NCI-H446 (cell line): ENCODE measurements at regions not wholly inside any gene's neighbourhood (a gene's known extent, or its start where the extent isn't known, plus 50 kb on each side); places are given as distances from the start of the nearest gene placed in this dataset.
"Not testable (repeated sequence)": the region's sequence is repeated elsewhere in the genome, so short reads cannot be mapped to it uniquely, and the experiment has no call there.

Experiments used
- DNase-seq, 2 experiments: peaks; one replicate each; lab custom pipeline; 2025; lab: John Stamatoyannopoulos, UW

DNA sequence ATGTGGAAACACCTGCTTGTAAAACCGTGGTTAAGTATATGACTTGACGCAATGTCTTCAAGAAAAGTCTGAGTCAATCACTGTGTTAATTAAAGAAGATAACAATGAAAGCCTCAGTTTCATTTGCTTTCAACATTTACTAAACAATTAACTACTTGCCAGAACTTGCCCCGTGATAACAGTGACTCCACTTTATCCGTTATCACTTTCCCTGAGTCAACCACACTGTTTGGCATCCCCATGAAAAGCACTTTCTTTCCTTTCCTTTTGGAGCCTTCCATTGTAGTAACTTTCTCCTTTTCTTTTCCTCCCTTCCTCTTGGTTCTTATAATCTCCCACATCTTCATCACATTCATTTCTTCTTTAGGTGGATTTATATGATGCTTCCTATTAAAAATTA, 435.1 kb upstream of the GOT2 start:
- DNase-seq, result no peak

DNA sequence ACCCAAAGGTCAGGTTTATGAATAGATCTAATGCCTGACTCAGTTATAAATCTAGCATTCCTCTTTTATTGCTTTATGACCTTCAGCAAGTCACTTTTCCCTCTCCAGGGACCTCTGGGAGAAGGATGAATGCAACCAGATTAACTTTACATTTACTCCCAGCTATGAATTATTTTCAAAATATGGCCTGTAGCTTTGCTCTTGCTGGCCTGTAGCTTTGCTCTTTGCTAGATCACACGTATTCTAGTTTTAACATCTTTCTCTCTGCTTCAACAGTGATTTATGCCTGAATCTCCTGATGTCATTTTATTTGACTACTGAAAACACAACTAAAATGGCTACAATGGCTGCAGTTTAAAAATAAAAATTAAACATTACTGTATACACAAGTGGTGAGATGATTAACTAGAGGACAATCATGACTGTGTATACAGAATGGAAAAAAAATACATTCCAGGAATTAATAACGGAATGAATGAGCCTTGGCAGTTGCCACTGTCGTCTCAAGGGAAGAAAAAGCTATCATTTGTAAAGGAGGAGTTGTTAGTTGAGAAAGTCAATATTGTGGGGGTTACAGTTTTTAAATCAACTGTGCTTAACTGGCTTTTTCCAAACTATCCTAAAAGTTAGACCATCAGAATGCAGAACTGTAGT, 434.5 kb upstream of the GOT2 start:
- DNase-seq, result no peak

DNA sequence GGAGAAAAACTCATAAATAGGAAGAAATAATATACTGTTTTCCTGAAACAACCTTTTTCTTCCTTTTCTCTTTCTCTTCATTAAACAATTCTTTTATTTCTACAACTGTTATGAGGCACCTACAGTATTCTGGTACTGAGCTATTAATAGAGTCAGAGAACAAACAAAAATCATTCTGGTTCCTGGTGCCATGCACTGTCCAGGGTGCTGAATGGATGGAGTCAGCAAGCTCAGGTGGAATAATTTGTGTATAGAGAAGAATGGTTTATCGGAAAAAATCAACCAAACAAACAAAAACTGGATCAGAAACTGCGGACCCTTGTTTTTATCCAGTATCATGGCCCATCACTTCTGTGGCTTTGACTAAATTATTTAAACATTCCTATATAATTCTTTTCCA, 430.3 kb upstream of the GOT2 start:
- no peak for DNase-seq

DNA sequence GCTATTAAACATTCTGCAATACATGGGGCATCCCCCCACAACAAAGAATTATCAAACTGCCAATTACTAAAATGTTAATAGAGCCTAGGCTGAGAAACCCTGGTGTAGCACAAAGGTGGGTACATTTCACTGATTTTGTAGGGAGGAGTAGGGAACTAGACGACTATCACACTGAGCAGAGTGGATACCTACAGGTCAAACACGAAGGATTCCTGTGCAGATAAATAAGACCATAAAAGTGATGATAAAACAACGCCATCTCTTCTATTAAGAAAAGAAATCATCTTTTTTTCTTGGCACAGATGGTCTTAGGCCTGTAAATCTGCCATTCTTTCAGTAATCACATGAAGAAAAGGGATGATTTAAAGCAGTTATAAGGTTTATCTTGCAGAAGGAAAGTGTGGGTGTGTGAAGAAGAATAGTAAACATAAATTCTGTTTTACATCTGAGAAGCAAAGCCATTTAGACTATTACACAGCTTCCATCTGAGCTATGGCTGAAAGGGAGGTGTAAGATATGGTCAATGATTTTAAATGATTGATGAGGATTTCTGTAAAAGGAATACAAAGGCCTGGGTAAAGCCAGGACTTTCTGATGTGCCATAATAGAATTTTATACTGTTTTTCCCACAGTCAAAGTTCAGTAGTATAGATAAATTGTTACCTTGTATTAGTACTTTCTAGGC, 429.4 kb upstream of the GOT2 start:
- DNase-seq, result no peak

DNA sequence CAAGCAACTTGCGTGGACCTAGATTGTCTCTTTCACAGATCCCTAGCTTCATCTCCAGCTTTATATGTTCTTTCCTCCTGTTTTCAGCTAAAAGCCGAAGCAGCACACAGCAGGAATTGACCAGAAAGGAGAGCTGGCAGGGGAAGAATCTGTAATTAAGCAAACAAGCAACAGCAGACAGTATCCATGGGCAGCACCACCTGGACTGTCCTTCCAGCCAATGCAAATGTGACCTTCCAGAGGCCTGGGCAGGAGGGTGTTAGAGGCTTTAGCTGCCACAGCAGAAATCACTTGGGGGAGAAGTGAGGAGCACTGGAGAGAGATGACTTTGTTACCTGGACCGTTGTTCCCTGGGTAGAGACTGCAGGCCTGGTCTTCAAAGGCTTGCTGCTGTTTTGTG, 427.6 kb upstream of the GOT2 start:
- DNase-seq, result no peak

DNA sequence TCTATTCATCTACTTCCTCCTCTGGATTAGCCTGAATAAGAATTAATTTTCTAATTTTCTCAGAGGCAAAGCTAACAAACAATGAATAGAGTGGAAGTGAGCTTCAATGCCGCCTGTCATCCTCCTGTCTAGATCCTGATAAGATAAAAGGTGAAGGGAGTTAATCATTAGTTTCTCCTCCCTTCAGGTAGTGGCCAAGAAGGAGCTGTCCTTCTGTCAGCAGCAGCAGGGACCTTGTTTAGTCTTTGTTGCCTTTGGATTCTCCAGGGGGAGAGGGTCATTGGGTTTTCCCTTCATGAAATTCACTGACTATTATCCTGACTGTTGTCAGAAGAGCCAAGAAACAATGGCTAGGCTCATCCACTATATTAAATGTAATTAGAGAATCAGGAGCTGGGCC, 420.2 kb upstream of the GOT2 start:
- DNase-seq, result no peak

DNA sequence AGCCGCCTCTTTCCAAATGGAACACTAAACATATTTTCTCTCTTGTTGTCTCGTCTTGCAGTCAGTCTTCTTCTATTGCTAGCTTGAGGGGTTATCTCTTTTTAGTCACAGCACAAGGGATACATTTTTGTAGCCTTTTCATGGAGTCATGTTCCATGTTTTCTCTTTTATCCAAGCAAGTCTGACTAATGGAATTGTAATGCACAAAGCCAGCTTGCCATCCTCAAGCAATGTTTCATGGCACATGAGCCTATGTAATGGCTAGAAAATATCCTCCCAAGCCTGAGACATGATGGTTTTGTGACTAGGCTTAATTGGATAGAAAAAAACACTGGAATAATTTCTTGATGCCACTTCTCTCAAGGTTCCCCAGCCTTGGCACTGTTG, 414.6 kb upstream of the GOT2 start:
- DNase-seq, result no peak

DNA sequence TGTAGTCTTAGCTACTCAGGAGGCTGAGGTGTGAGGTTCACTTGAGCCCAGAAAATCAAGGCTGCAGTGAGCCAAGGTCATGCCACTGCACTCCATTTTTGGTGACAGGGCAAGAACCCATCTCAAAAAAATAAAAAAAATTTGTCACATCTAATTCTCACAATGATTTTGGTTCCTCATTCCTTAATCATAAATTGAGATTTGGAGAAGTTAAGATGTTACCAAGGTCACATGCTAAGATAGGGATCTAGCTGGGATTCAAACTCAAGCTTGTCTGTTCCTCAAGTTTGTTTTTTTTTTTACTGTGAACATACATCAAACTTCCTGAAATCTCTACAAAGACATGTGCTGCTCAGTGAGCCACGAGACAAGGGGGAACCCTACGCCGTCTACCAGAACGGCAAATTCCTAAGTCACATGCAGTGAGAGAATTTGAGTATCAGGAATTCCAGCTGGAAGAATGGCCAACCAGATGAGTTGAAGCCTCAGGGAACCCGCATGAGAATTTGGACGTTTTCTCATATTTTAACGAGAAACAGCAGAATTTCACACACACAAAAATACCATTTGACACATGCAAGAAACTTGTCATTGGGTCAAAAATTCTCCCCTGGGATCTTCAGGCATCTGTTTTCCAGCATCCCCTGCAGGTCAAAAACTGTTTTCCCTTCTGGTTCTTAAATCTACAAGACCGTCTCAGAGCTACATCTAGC, 414.1 kb upstream of the GOT2 start:
- DNase-seq, result no peak

DNA sequence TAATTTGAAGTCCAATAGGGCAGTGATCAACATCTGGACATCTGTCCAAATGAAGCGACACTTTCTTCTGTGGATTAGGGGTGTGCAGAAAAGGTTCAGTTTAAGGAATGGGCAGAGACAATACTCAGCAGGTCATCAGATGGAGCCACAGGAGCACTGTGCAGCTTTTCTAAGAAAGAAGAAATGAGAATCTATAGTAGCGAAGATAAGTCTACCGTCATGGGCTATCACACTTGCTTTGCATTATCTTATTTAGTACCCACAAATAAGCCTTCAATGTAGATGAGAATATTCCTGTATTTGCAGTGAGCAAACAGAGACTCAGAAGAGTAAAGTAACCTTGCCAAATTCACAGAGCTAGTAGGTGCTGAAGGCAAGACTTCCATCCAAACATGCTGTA, 412.0 kb upstream of the GOT2 start:
- no peak for DNase-seq

DNA sequence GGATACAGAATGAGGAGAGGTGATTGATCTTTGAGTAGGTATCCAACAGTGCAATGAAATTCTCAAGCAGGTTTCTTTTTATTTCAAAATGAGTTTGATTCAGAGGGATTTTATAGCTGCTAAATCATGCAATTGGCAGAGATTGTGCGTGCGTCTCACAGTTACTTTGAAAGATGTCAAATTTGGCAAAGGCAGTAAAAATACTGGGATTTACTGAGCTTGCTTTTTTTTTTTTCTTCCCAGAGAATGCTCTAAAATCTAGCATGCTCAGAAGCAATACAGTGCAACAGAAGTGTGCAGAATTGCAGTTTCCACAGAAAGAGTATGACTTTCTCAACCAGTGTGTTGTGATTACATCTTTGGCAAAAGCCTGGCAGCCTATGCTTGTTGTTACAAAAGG, 410.7 kb upstream of the GOT2 start:
- no peak for DNase-seq

DNA sequence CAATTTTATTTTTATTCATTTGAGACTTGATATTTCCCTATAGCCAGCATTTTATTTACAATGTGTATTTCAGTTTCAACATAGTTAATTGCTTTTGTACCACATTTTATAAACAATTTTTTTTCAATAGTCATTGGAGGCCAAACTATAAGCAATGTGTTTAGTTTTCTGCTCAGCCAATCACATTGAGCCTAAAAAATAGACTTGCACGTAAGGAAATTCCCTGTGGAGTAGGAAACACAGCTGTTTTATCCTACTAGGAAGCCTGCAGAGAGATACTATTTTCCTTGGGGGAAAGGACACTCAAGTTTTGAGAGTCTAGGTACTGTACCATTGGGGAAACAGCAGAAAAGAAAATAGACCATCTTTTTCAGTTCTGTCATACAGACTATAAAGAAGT, 410.2 kb upstream of the GOT2 start:
- no peak for DNase-seq

DNA sequence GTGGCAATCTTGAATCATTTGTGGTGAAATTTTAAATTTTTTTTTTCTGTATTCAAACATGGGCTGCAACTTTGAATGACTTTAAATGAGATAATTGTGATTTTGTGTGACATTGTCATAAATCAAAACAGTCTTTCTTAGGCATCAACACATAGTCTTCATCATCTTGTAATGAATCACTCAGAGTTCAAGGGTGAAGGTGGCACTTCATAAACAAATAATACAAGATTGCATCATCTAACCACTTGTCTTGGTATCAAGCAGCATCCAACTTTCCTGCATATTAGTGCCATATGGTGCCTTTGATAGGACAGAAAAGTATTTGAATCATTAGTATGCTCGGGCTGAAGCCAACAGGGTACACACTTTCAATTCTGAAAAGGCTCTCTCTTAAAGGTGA, 392.4 kb upstream of the GOT2 start:
- DNase-seq, result no peak

DNA sequence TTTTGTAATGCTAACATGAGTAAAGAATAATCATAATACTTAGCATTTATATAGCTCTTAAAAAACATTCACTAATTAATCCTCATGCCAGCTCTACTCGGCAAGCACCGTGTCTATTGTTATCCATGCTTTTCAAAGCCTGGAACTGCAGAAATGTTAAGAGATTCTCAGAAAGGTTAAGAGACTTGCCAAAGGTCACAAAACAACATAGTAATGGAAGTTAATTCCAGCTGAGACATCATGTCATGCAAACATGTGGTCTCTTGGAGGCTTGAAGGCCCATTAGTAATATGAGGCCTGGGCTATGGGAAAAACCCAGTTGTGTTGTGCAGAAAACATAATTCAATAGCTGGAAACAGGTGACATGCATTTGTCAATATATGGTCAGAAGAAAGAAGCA, 389.9 kb upstream of the GOT2 start:
- DNase-seq, result no peak

DNA sequence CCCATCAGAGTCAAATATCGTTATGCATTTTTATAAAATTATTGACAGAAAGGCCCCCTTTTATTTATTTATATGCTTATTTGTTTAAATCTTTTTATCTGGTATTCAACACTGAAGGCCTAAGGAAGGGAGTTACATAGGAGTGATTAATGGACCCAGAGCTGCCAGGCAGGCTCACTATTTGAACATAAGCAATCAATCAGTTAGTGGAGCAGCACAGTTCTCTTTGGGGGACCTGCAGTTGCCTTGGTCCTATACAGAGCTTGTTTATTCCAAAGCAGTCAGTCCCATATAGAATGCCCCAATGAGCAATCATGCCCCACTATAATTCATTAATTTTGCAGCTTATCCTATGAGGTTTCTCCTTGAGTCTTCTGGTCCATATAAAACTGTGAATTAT, 389.4 kb upstream of the GOT2 start:
- DNase-seq, result no peak

DNA sequence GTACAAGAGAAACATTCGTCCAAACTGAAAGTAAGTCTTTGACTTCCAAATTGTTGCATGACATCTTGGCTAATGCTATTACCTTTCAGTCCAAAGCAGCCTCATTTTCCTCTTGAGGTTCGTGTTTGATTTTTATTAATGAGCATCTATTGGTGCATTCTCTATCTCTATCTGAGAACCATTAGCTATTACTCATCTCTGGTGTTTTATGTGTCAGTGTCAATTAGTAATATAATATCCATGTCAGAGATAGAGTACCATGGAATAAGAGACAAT, 388.1 kb upstream of the GOT2 start:
- DNase-seq, result no peak

DNA sequence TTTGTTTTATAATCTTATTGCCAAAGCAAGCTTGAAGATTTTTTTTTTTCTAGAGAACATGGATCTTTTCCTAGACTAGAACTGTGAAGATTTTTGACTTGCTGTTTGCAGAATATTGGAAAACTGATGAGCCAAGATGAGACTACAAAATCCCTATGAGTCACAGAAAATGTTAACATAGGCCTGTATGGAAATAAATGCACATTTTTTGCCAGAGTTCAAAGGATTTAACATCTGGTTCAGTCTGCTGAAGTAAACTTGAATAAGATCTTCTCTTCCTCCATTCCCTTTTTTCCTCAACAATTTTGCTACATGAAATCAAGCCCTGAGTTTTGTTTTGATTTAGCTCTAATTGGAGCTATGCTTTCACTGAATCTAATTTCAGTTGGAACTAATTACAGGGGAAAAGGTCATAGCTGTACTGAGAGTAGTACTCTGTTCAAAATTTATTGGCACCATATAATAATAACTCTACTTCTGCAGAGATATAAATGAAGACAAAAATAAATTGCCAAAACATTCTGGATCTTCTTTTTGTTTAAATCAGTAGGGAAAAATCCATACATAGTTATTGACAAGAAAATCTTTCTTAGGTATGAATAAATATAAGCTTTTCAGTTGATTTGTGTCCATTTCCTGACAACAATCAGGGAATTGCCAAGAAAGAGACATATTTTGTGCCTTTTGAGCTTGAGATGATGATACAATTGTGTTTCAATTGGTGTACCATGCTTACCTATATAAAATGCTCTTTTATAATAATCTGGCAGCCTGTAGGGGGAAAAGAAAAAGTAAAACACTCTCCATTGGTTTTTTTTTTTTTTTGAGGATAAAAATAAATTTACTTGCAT, 387.5 kb upstream of the GOT2 start:
- no peak for DNase-seq

DNA sequence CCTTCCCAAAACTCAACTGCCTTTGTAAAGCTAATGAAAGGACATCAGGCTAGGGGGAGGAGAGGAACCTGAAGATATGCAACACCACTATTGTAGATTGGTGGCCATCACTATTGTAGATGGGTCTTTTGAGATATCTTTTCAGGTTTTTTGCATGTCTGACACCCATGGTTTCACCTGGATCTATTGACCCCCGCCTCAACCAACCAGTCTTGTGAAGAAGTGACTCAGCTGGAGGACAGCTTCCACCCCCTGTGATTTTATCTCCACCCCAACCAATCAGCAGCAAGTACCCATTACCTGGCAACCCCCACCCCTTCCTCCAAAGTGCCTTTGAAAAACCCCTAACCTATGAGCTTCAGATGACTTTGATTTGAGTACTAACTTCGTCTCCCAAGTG, 382.6 kb upstream of the GOT2 start:
- DNase-seq, result no peak

DNA sequence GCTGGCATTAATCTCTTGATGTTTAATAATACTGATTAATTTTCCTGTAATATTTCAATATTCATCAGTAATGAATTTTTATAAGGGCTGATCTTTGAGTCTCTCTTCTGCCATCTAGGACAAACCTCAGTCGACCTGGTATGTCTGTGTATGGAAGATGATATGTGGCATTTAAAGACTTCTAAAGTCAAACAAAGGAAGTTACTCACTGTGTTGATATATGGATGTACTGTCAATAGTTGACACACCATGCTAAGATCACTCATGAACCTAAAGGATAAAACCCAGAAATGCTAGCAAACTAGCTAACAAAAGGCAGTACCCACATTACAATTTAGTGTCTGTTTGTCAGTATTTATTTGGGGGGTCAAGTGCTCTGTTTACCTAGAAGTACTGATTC, 380.7 kb upstream of the GOT2 start:
- no peak for DNase-seq

DNA sequence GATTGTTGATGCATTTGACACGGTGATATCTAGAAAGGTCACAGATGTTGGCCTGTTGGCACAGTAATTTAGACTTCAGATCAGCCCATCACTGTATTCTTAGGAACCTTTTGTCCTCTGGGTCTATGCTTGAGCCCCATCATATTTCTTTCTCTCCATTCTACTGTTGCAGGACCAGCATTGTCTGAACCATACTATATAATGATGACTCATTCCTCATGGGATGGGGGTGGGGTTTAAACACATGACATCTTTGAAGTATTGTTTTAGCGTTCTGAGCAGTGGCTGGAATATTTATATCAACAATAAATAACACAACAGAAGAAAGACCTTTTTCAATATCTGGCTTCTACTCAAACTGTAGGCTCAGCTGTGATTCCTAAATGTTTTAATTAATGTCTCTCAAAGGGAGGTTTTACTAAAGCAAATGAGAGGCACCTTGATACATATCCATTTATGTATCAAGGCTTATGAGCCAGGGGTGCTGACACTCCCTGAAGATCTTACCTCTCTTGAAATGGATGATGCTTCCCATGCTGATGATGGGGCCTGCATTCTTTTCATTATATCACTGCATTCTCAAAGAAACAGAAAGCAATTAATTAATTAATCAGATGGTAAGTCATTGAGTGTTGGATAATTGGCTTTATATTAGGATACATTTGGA, 379.0 kb upstream of the GOT2 start:
- DNase-seq, result no peak

DNA sequence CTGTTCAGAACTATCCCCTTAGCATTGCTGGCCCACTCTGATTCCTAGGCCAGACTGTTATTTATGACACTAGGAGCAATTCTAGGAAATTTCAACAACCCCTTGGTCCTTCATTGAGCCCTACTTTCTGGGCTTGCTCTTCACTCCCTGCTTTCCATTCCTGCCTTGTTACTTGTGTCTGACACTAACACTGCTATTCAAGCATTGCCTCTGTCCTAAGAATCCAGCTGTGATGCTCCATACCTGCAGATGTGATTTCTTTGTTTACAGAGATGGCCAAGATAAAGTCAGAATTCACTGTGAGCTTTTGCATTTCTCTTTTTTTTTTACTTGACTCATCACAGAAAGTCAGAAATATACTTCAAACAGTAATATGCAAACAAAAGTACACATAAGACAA, 377.2 kb upstream of the GOT2 start:
- no peak for DNase-seq

DNA sequence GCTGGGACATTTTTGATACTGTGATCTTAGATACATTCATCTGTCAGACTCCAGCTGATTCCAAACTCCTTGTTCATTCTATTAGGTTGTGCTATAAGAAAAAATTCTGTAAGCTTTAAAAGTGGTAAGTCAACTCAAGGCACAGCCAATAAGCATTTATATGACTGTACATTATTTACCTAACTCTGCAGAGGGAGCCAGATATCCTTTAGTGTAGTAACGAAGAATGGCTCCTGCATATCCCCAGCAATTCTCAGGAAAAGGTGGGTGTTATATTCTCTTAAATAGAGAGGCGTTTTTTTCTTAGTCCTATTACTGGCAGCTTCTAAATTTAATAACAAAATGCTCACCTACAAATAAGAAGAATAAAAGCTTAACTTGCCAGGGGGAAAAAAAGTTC, 374.3 kb upstream of the GOT2 start:
- no peak for DNase-seq

DNA sequence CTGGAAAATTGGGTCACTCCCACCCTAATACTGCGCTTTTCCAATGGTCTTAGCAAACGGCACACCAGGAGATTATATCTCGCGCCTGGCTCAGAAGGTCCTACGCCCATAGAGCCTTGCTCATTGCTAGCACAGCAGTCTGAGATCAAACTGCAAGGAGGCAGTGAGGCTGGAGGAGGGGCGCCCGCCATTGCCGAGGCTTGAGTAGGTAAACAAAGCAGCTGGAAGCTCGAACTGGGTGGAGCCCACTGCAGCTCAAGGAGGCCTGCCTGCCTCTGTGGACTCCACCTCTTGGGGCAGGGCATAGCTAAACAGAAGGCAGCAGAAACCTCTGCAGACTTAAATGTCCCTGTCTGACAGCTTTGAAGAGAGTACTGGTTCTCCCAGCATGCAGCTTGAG, 362.6 kb upstream of the GOT2 start:
- not testable (repeated sequence) for DNase-seq
